Peyer's patch (tissue), 4 donors: ENCODE measurements at regions not wholly inside any gene's neighbourhood (a gene's known extent, or its start where the extent isn't known, plus 50 kb on each side); places are given as distances from the start of the nearest gene placed in this dataset.

Source experiments
- DNase-seq, 3 donors: peaks; one replicate each; pipeline ENCODE4 v3.0.0-alpha.2; 2017 to 2019
- H3K27ac ChIP-seq, 4 donors: fragments of 200-600 bp; sonication (generic); one replicate each; pipeline ENCODE4 v1.5.1; 2016 to 2019
- H3K27me3 ChIP-seq, 2 donors: fragments of 200-600 bp; sonication (generic); one replicate each; pipeline ENCODE4 v1.5.1; 2019
- H3K36me3 ChIP-seq, 3 donors: fragments of 200-600 bp; sonication (generic); one replicate each; pipeline ENCODE4 v1.5.1; 2016 to 2019
- H3K4me1 ChIP-seq, 4 donors: fragments of 200-600 bp; sonication (generic); one replicate each; pipeline ENCODE4 v1.5.1; 2016 to 2019
- H3K4me3 ChIP-seq, 4 donors: fragments of 200-600 bp; sonication (generic); 1 replicate in 3 of 4; 2 replicates in 1 of 4; pipeline ENCODE4 v1.5.1; 2016 to 2019; ENCODE audit warnings: mild to moderate bottlenecking in 1 of 4
- H3K9me3 ChIP-seq, 4 donors: fragments of 200-600 bp; sonication (generic); one replicate each; pipeline ENCODE4 v1.5.1; 2016 to 2019; ENCODE audit warnings: mild to moderate bottlenecking in 1 of 4
- POLR2A ChIP-seq, 2 donors: fragments of 450-650 bp; IDR thresholded peaks; one replicate each; pipeline ENCODE4 v1.5.1; 2017; ENCODE audit warnings: antibody characterized with exemption in 2 of 2, mild to moderate bottlenecking in 2 of 2, moderate library complexity in 2 of 2
- TF ChIP-seq, protein P1 (sequence below), 6 experiments: fragments of 450-650 bp in 4 of 6; fragments of 200-600 bp in 2 of 6; sonication (generic) in 1 of 6; IDR thresholded peaks; one replicate each; pipeline ENCODE4 v1.5.1; 2017 to 2019; ENCODE audit warnings: antibody characterized with exemption in 6 of 6, mild to moderate bottlenecking in 3 of 6, moderate library complexity in 1 of 6

DNA sequence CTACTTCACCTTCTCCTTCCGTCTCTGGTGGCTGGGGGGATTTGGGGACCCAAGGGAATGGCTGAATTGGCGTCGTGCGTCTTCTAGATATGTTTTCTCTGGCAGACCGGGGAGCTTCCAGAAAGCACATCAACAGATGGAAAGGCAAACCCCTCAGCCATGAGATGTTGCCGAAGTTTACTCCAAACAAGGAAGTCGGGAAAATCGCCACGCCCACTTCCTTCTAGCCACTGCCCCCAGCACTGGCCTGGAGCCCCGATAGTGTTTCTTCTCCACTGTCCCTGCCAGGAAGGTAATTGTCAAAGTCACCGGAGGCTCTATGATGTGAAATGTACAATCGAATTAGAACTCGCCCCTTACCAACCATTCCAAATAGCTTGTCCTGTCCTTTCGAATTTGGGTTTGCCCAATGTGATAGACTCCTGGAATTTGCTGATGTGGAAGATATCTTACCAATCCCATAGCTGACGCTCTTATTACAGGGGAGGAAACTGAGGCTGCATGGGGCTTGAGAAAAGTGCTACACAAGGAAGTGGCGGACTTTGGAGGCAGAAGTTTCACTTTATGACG is 191.0 kb downstream of the LSM5 start:
- TF ChIP-seq, protein P1, sequence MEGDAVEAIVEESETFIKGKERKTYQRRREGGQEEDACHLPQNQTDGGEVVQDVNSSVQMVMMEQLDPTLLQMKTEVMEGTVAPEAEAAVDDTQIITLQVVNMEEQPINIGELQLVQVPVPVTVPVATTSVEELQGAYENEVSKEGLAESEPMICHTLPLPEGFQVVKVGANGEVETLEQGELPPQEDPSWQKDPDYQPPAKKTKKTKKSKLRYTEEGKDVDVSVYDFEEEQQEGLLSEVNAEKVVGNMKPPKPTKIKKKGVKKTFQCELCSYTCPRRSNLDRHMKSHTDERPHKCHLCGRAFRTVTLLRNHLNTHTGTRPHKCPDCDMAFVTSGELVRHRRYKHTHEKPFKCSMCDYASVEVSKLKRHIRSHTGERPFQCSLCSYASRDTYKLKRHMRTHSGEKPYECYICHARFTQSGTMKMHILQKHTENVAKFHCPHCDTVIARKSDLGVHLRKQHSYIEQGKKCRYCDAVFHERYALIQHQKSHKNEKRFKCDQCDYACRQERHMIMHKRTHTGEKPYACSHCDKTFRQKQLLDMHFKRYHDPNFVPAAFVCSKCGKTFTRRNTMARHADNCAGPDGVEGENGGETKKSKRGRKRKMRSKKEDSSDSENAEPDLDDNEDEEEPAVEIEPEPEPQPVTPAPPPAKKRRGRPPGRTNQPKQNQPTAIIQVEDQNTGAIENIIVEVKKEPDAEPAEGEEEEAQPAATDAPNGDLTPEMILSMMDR (IDR thresholded peaks at IDR 0.05) = no peak
- peaks cover 0 to 4% (median 0%) of the 10 kb centered on the region in 4 donors for H3K4me1 ChIP-seq
- no peaks in the 10 kb centered on the region for H3K36me3 ChIP-seq
- peak in 2 of 3 donors; percentile 33 to 49 for DNase-seq
- H3K27me3 ChIP-seq = peaks cover 0 to 10% of the 10 kb centered on the region in 2 donors
- H3K4me3 ChIP-seq = peak overlapping the region; percentile 3 to 45 (median 34)
- no peaks in the 10 kb centered on the region for H3K9me3 ChIP-seq
- H3K27ac ChIP-seq = peak overlapping the region in 2 of 4 donors; percentile 31 to 39

DNA sequence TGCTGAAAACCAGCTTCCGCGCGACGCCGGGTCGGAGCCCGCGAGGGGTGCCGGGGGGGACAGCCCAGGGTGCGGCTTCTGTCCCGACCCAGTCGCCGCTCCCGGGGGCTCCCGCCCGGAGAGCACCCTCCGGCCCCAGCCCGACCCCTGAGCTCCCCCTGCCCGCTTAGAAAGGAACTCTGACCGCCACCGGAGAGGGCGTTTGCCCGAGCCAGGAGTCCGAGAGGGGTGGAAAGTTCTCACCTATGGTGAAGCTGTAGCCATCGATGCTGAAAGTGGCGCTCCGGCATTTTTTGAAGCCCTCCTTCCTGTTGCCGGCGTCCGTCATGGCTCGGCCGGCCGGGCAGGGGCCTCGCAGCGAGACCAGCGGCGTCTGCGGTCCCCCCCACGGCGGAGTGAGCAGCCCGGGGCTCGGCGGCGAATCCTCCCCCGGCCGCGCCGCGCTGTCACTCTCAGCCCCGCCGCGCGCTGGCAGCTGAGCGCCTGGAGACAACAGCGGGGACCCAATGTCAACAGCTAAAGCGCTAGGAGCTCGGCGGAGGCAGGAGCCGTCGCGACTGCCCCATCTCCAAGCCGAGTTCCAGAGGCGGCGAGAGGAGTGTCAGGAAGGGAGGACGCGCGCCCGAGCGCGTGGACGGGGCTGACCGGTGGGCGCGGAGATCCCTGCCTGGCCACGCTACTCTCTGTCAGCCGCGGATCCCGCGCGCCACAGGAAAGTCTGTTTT is 191.6 kb downstream of the LSM5 start:
- H3K27me3 ChIP-seq = peaks cover 0 to 10% of the 10 kb centered on the region in 2 donors
- no peak for TF ChIP-seq POLR2A (IDR thresholded peaks at IDR 0.05)
- TF ChIP-seq, protein P1 (IDR thresholded peaks at IDR 0.05) = no peak
- DNase-seq = no peak
- H3K4me3 ChIP-seq = peak overlapping the region; percentile 3 to 45 (median 34)
- no peaks in the 10 kb centered on the region for H3K9me3 ChIP-seq
- H3K27ac ChIP-seq = peak overlapping the region in 2 of 4 donors; percentile 31 to 39
- peaks cover 0 to 4% (median 0%) of the 10 kb centered on the region in 4 donors for H3K4me1 ChIP-seq
- no peaks in the 10 kb centered on the region for H3K36me3 ChIP-seq

DNA sequence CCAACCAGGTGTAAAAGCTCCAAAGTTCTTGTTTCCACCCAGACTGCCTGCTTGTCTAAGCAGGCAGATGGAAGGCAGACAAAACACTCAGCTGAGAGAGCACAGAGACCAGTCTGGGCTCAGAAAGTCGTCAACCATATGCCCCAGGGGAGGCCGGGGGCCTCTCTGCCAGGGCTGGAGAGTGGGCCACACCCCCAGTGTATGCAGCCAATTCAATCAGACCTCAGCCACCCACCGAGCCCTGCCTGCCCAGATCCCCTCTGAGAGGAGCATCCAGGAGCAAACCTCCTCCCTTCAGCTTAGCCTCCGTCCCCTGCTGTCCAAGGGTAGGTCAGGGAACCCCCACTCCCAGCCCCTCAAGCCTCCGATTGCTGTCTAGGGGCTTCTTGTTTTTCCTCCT is 196.3 kb downstream of the LSM5 start:
- TF ChIP-seq, protein P1 (IDR thresholded peaks at IDR 0.05) = no peak
- no peak for TF ChIP-seq POLR2A (IDR thresholded peaks at IDR 0.05)
- H3K27me3 ChIP-seq = peaks cover 0 to 6% of the 10 kb centered on the region in 2 donors
- peaks cover 0 to 4% (median 0%) of the 10 kb centered on the region in 4 donors for H3K4me1 ChIP-seq
- no peaks in the 10 kb centered on the region for H3K36me3 ChIP-seq
- no peak overlapping the region for H3K4me3 ChIP-seq
- DNase-seq = no peak
- no peaks in the 10 kb centered on the region for H3K9me3 ChIP-seq
- no peak overlapping the region for H3K27ac ChIP-seq

DNA sequence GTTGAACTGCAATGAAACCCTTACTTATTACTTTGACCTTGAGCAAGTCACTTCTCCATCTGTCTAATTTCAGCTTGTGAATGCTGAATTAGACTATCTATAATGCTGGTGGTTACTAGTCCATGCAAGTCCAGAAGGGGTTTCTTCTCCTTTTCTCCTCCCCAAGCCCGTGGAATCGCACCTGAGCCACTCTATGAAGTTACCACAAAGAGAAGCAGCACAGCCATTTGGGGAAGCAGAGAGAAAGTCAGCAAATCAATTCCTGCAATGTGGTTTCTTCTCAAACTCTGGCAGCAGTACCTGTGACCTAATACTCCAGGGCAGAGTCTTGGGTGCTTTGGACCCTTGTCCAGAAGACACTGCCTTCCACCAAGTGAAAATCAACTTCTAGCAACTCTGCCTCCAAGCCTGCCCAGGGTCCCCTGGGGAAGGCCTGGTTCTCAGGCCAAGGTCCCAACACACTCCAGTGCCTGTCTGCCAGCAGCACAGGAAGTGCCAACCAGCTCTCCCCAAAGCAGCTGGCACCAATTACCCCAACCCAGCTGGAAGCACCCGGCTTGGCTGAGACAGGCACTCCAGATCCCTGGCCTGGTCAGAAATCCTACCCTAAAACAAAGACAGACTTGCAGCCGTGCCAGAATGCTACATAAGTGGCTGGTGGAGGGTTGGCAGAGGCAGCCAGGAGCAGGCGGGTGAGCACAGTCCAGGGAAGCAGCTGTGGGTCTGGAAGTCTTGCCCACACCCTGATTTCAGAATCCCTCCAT is 200.3 kb downstream of the LSM5 start:
- TF ChIP-seq POLR2A (IDR thresholded peaks at IDR 0.05) = no peak
- TF ChIP-seq, protein P1 (IDR thresholded peaks at IDR 0.05) = no peak
- no peak overlapping the region for H3K4me3 ChIP-seq
- no peaks in the 10 kb centered on the region for H3K4me1 ChIP-seq
- no peaks in the 10 kb centered on the region for H3K27me3 ChIP-seq
- no peak overlapping the region for H3K27ac ChIP-seq
- no peaks in the 10 kb centered on the region for H3K9me3 ChIP-seq
- no peaks in the 10 kb centered on the region for H3K36me3 ChIP-seq
- no peak for DNase-seq

DNA sequence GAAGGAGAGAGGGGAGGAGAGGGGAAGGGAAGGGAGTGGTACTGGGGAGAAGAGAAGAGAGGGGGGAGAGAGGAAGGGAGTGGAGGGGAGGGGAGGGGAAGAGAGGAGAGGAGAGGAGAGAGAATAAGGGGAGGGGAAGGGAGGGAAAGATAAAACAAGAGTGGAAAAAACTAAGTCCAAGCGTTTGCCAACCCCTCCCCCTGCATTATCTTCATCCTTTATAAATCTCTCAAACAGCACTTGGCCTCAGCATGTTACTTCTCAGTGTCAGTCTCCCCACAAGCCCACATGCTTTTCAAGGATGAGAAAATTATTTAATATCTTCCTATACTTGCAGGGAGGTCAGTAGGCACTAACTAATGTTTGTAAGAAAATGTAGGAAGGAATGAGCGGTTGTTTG is 204.5 kb downstream of the LSM5 start:
- no peaks in the 10 kb centered on the region for H3K9me3 ChIP-seq
- H3K4me3 ChIP-seq = no peak overlapping the region
- no peak for DNase-seq
- no peaks in the 10 kb centered on the region for H3K27me3 ChIP-seq
- H3K36me3 ChIP-seq = no peaks in the 10 kb centered on the region
- no peak overlapping the region for H3K27ac ChIP-seq
- no peaks in the 10 kb centered on the region for H3K4me1 ChIP-seq
- TF ChIP-seq, protein P1 (IDR thresholded peaks at IDR 0.05) = no peak
- no peak for TF ChIP-seq POLR2A (IDR thresholded peaks at IDR 0.05)
